H1 (cell line): ENCODE measurements at regions not wholly inside any gene's neighbourhood (a gene's known extent, or its start where the extent isn't known, plus 50 kb on each side); places are given as distances from the start of the nearest gene placed in this dataset.

Experiments used
- TF ChIP-seq, protein P1 (sequence below), 3 experiments: IDR thresholded peaks; 1 replicate in 2 of 3; 2 replicates in 1 of 3; pipeline versions ENCODE4 v1.5.1 to v1.6.1; 2011; ENCODE audit warnings: low read length in 3 of 3, mild to moderate bottlenecking in 3 of 3, inconsistent platforms in 2 of 3, low read depth in 1 of 3, moderate library complexity in 1 of 3; ENCODE audit not compliant: insufficient read depth in 1 of 3; ENCODE audit errors: control extremely low read depth in 1 of 3

DNA sequence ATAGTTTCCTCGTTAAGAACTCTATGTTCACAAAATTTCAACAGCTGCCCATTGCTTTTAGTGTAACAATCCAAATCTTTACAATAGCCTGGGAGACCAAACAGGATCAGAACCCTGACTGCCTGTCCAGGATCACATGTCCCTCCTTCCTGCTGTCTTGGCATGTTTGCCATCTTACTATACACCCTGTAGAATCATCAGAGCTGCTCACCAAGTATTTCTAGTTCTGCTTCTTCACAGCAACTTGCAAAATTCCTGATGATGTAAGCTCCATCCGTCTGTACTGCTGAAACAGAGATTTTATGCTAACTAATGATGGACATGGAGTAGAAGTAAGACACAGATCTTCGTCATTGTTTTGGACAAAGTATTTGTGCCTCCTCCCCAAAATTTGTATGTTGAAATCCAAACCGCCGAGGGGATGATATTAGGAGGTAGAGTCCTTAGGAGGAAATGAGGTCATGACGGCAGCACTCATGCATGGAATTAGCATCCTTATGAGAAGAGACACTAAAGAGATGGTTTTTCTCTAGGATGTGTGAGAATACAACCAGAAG is 464.9 kb upstream of the BRINP1 start (continued):
- TF ChIP-seq, protein P1, sequence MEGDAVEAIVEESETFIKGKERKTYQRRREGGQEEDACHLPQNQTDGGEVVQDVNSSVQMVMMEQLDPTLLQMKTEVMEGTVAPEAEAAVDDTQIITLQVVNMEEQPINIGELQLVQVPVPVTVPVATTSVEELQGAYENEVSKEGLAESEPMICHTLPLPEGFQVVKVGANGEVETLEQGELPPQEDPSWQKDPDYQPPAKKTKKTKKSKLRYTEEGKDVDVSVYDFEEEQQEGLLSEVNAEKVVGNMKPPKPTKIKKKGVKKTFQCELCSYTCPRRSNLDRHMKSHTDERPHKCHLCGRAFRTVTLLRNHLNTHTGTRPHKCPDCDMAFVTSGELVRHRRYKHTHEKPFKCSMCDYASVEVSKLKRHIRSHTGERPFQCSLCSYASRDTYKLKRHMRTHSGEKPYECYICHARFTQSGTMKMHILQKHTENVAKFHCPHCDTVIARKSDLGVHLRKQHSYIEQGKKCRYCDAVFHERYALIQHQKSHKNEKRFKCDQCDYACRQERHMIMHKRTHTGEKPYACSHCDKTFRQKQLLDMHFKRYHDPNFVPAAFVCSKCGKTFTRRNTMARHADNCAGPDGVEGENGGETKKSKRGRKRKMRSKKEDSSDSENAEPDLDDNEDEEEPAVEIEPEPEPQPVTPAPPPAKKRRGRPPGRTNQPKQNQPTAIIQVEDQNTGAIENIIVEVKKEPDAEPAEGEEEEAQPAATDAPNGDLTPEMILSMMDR (IDR thresholded peaks at IDR 0.05; ENCODE audit: control extremely low read depth in 1 of 3, insufficient read depth in 1 of 3, low read depth in 1 of 3, low read length in 3 of 3): no peak
